Endothelial cell of umbilical vein (primary cell): ENCODE measurements at regions not wholly inside any gene's neighbourhood (a gene's known extent, or its start where the extent isn't known, plus 50 kb on each side); places are given as distances from the start of the nearest gene placed in this dataset.

Source experiments
- EZH2 ChIP-seq: IDR thresholded peaks from 2 replicates; pipeline ENCODE4 v1.6.1; 2012; ENCODE audit warnings: borderline replicate concordance, low read depth, mild to moderate bottlenecking, moderate library complexity, low read length, inconsistent platforms; ENCODE audit not compliant: severe bottlenecking
- GATA2 ChIP-seq: IDR thresholded peaks from 2 replicates; pipeline ENCODE4 v1.7.0; 2011; ENCODE audit warnings: low read depth, mild to moderate bottlenecking, moderate library complexity, mixed read lengths, low read length; ENCODE audit not compliant: insufficient read length, insufficient read depth
- JUN ChIP-seq: IDR thresholded peaks from 2 replicates; pipeline ENCODE4 v1.6.1; 2011; ENCODE audit warnings: borderline replicate concordance, low read depth; ENCODE audit not compliant: insufficient read length, insufficient read depth
- POLR2A ChIP-seq: IDR thresholded peaks from 2 replicates; pipeline ENCODE4 v1.6.1; 2012; ENCODE audit warnings: low read depth, mild to moderate bottlenecking, control low read depth, low read length
- TF ChIP-seq, protein P1 (sequence below): IDR thresholded peaks from 2 replicates; pipeline ENCODE4 v1.6.1; 2011; ENCODE audit not compliant: insufficient read depth, insufficient read length
- TF ChIP-seq, protein P2 (sequence below), 2 donors: IDR thresholded peaks; 1 replicate in 1 of 2; 2 replicates in 1 of 2; pipeline ENCODE4 v1.5.1; 2011; ENCODE audit warnings: low read length in 2 of 2, mild to moderate bottlenecking in 2 of 2, moderate library complexity in 2 of 2, control low read depth in 1 of 2, inconsistent platforms in 1 of 2, low read depth in 1 of 2; ENCODE audit not compliant: insufficient read depth in 1 of 2; ENCODE audit errors: extremely low read depth in 1 of 2

DNA sequence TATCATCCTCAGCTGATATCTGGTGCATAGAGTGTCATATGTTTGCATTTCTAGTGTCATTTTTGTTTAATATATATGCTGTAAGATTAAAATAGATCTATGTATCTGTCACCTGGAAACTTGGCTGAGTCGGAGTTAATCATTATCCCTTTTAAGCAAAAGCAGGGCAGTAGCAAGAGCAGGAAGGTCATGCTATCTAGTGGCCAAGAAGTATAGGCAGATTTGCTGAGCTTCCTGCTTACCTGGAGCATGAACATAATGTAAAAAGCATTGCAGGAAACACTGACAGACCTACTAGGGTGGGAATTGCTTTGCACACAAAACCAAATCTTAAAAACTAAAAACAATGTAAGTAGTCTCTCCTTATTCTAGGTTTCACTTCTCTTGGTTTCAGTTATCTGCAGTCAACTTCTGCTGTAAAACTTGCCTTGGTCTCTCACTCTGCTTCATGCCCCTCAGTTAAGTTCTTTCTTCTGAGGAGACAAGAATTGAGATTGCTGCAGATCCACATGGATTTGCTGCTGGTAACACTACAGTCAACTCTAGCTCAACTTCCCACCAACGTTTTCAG is 295.3 kb downstream of the CDH7 start:
- TF ChIP-seq JUN, result no peak
- TF ChIP-seq, protein P1, sequence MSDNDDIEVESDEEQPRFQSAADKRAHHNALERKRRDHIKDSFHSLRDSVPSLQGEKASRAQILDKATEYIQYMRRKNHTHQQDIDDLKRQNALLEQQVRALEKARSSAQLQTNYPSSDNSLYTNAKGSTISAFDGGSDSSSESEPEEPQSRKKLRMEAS, result no peak
- no peak for TF ChIP-seq POLR2A
- TF ChIP-seq, protein P2, sequence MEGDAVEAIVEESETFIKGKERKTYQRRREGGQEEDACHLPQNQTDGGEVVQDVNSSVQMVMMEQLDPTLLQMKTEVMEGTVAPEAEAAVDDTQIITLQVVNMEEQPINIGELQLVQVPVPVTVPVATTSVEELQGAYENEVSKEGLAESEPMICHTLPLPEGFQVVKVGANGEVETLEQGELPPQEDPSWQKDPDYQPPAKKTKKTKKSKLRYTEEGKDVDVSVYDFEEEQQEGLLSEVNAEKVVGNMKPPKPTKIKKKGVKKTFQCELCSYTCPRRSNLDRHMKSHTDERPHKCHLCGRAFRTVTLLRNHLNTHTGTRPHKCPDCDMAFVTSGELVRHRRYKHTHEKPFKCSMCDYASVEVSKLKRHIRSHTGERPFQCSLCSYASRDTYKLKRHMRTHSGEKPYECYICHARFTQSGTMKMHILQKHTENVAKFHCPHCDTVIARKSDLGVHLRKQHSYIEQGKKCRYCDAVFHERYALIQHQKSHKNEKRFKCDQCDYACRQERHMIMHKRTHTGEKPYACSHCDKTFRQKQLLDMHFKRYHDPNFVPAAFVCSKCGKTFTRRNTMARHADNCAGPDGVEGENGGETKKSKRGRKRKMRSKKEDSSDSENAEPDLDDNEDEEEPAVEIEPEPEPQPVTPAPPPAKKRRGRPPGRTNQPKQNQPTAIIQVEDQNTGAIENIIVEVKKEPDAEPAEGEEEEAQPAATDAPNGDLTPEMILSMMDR (IDR thresholded peaks at IDR 0.05; ENCODE audit: extremely low read depth in 1 of 2, insufficient read depth in 1 of 2, low read depth in 1 of 2, low read length in 2 of 2), result no peak
- TF ChIP-seq EZH2, result no peak
- no peak for TF ChIP-seq GATA2
